Ureter (tissue), 1 donor: ENCODE measurements at regions not wholly inside any gene's neighbourhood (a gene's known extent, or its start where the extent isn't known, plus 50 kb on each side); places are given as distances from the start of the nearest gene placed in this dataset.

Experiments
- DNase-seq: peaks from one replicate; pipeline ENCODE4 v3.0.0-alpha.2; 2020; ENCODE audit warnings: low spot score
- donor health status: DM: yes; HTN: yes; CAD: no.

DNA sequence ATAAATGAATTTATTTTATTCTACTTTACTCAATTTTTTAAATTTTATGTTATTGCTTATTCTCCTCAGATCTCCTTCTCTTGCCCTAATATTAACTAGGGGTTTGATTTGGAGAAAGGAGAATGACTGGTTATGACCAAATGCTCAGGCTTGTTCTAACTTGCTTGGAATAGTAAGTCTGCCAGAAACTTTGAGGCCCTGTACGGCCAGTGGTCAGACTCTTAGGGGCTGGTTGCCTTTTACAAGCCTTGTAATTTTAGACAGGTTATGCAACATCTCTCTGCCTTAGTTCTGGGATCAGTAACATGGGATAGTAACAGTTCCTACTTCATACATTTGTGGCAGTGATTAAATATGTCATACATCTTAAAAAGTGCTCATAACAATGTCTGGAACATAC is 279.5 kb downstream of the DUSP10 start:
- no peak for DNase-seq

DNA sequence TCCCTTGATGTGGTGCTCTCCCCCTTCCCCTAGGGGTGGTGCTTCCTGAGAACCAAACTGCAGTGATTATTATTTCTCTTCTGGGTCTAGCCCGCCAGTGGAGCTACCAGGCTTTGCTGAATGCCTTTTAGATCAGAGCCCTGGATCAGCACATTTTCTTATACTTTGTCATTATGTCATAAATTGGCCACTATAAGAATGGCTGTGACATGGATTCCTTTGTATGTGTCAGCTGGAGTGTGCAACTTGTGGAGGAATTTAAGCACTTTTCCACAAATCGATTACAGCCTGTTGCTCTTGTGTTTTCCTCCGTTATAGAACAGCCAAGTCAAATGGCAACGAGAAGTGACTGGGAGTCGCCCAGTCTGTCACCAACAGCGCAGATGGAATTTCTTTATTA is 273.3 kb downstream of the DUSP10 start:
- no peak for DNase-seq

DNA sequence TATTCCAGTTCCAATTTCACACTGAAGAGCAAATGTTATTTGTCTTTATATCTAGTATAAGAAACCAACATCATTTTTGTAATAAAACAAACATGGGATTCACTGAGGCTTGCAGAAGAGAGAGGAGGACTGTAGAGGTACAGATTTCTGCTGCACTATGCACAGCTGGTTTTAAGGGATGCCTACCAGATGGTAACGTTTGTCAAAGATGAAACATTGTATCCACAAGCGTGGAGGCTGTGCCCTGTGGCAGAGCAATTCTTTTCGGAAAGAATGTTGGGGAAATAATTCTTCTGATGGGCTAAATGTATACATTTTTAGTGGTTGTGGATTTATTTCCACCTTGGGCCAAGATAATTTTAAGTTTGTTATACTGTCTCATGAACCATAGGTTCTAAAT is 272.4 kb downstream of the DUSP10 start:
- no peak for DNase-seq

DNA sequence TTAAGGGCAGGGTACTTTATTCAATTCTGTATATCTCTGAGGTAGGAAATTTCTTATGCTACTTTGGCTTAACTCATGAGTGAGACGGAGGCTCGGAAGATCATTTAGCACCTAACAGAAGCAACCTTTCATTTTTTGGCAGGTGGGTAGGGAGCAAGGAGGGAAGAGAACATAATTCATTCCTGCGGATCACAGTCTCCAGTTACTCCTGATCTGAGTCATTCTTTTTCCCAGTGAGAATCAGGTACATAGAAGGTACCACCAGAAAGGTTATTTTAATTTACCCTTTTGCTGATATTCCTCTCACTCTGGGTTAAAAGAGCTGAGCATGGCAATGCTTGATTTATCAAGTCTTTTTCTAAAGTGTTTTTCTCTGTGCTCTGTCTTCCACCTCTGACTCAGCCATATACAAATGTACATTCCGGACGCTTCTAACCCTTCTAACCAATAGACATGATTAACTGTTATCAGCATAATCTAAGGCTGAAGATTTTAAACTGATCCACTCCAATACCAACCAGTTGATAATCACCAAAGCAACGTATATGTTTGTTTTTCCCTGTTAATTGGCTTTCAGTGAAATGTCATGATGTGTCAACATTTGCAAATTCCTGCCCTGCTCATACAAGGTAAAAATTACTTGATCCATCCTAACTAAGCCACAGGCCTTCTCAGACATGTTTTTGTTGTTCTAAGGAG is 271.7 kb downstream of the DUSP10 start:
- DNase-seq, result no peak

DNA sequence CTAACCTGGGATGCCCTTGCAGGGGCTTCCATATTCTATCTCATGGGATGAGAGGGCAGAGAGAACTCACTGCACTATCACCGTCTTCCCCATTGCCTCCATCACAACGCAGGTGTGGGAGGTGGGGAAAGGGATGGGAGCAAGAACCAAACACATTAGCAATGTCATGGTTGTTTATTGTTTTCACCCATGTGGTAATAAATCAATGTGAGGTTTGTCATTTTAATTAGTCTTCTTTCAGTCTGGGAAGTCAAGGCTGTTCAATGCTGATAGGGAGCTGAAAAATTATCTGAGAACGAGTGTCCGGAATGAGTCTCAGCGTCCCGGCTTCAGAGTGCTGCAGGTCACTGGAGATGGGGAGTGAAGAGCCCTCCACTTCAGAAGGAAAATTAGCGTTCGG is 268.5 kb downstream of the DUSP10 start:
- DNase-seq, result no peak

DNA sequence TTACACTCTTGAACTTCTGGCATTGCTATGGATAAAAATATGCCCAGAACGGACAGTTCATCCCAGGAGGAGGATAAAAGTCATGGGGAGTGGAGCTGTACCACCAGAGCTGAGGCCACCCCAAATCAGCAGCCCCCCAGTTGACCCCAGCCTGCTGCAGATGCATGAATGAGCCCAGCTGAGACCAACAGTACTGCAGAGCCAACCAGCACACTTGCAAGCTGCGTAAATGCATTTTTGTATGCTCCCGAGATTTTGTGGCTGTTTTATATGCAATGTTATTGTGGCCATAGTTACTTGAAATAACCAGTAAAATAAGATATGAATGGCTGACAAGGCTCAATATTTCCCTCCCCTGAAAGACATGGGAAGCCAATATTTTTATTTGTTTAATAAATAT is 264.6 kb downstream of the DUSP10 start:
- DNase-seq, result no peak

DNA sequence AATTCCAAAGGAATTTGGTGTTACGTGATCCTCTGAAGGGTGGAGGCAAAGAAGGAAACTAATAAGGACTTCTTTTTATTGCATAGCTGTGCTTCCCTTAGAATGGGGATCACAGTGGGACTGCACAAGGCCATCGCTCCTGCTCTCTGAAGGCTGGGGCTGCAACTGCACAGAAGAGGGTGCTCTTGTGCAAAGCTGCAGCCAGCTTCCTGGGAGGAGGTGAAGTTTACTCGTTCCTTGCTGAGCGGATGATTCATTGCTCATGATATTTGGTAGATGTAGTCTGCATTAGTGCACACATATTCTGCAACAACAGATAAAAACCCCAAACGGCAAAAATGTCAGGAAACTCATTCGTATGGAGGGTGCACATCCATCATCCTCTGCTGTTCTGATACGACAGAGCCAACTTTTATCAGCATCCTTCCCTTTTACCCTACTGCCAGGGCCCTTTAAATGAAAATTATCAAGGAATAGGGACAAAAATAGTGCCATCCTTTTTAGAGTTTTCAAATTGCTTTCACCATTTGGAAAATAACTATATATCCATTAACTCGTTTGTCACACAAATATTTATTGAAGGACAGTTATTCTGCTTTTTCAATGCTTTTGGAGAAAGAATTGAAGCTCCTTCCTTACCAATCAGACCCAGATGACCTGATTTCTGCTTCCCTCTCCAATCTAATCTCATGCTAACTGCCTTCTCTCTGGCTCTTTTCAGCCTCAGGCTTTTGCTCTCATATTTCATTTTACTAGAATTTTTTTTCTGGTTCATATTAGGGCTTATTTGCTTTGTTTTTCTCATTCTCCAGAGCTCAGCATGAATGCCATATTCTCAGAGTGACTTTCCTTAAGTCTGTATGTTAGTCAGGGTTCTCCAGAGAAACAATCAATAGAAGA is 263.6 kb downstream of the DUSP10 start:
- DNase-seq, result peak; percentile 66

DNA sequence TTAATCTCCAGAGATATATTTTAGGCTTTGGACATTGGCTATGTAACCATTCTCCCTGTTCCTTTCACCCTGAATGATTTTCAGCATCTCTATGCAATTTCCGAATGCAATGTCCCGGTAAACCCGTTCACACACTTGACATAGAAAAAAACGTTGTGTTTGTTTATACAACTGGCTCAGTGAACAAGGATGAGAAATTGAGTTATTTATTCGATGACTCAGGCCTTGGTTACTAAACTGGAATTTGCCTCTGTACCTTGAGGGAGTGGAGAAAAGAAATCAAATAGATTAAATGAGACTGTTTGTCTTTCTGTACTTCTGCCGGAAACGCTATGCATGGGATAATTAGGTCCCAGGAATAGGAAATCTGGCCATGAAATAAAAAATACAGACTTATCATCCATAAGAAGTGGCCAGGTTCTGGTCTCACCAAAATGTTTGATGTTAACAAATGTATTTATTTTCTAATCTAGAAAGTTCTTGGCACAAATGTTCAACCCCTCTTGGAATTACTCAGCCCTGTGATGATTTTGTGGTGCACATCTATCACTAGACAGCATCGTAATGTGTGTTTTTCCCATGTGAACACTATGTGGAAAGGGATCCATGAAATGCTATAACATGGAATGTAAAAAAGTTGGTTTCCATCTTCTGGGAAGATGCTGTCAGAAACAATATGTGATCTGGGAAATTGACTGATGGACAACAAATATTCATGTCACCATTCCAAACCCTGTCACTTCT is 253.9 kb downstream of the DUSP10 start:
- DNase-seq, result no peak

DNA sequence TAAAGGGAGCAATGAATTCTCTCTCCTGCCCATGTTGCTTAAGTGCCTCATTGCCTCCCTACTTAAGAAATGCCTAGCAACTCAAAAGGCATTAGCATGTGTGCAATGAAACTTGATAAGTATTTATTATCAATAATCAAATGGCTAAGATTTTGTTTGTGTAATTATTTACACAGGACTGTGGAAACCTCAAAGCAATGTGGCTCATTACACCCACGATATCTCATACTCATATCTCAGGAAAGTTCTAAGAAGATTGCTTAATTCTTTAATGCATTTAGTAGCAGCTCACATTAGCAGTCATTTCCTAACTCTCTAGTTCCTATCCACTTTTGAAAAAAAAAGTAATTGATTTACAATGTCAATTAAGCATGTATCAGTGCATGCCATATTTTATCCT is 253.3 kb downstream of the DUSP10 start:
- no peak for DNase-seq

DNA sequence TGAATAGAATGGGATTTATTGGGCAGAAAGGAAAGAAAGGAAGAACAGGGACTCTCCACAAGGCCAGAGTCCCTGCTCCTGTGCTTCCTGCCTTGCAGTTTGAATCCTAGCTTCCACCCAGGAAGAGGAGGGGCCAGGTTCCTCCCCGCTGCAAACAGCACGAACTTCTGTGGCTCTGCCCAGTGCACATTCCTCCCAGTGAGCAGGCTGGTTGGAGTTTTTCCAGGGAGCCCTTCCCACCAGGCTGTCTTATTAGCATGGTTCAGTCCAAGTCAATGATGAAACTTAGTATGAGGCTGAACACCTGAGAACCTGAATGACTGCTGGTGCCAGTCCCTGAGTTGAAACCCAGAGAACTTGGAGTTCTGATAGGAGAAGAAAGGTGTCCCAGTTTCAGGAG is 247.2 kb downstream of the DUSP10 start:
- DNase-seq, result peak; percentile 75

DNA sequence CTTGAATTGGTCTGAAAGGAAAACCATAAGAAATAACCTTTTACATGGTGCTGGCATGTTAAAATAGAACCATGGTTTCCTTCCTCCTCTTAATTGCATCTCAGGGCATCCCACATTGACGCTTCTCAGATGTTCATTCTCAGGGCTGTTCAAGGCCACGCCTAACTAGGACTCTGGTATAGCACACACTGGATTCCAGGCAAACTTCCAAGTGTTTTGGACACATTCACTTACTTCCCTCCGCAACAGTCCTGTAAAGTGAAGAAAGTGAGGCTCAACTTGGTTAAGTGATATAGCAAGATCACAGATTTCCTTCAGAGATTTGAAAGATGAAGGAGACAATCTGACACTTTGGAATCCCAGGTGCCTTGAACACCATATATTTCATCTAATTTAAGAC is 244.8 kb downstream of the DUSP10 start:
- DNase-seq, result no peak

DNA sequence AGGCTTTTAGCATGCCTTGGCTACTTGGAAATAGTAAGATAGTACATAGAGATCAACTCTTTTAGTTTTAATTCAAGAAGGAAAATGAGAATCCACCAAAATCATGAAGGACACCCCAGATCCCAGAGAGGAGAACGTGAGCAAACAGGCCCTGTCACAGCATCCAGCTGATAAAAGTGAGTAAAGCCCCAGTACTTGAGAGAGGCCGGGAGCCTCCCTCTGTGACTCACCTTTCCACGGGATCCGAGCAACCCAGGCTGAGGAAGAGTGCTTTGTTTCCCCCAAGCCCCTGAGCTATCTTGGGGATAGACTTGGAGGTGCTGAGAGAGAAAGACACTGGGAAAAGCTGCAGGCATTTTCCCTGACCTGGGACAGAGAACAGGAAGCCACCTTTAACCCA is 238.6 kb downstream of the DUSP10 start:
- no peak for DNase-seq

DNA sequence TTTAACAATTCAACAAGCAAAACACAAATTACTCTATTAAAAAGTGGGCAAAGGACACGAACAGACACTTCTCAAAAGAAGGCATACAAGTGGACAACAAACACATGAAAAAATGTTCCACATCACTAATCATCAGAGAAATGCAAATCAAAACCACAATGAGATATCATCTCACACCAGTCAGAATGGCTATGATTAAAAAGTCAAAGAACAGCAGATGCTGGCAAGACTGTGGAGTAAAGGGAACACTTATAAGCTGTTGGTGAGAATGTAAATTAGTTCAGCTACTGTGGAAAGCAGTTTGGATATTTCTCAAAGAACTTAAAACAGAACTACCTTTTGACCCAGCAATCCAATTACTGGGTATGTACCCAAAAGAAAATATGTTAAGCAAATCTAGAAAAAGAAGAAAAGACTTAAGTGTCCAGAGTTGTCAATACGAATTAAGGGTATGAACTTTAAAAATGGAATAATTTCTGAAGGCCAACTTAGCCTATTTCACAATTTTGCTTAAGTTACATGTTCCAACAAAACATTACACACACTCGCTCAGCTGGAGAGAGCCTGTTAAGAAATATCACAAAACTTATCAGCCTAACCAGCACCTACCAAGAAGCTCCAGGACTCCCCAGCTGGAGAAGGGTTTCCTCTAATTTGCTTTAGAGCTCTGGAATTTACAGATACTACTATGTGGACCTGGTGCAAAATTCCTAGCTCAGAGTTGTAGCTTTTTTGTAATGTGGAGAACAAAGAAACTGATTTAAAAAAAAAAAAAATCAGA is 232.1 kb downstream of the DUSP10 start:
- DNase-seq, result no peak

DNA sequence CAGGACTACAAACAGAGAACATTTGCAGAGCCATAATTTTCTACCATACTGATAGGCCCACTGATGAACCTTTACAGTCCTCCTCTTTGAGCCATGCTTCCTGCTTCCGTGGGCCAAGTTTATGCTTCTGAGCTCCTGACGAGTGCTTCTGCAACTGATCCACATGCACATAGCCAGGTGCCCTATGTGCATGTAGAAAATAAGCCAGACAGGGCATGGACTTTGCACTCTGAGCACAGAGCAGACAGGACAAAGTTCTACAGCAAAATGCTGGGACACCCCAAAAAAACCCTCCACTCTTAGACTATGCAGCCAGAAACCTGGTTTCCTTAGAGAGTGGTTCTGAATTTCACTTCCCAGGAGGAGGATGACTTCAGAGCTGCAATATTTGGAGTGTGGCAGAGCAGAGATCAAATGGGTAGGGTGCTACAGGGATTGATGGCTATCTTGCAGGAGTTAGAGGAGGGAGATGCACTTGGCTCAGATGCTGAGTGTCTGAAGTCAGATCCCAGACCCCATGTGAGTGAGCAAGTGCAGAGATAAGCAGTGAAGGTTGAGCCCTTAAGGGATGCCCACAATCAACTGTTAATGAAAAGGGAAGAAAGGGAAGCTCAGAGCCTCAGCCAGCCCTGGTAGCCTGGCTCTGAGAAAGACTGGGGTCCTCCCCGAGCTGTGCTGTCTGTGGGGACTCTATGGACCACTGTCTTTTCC is 230.9 kb downstream of the DUSP10 start:
- no peak for DNase-seq

DNA sequence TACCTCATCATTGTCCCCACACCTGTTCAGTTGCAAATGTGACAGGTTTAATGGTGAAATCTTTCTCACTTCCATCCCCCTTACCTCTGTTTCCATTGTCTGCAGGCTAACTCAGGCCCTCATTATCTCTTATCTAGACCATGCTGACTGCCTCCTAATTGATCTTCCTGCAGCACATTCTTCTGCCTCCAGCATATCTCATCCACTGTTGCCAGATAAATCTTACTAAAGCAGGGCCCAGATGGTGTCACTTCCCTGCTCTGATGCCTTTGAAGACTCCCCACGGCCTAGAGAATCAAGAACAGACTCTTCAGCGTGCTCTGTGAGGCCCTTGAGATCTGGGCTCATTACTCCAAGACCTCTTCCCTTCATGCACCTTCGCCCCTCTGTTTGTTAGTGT is 230.1 kb downstream of the DUSP10 start:
- no peak for DNase-seq

DNA sequence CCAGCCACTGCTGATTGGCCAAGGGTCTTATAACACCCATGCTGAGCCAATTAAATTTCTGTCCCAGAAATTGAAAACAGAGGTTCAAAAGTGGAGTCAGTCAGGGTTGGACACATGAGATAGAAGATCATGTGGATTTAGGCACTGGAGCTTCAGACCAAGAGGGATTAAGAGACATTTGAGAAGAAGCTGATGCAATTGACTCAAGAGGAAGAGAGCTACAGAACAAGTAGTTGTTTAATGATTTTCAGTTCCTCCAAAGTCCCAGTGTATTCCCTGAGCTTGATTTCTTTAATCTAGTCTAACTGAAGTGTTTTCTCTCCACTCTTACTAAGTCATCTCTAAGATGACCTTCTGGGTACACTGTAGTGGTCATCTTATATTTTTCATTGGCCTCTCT is 227.1 kb downstream of the DUSP10 start:
- no peak for DNase-seq

DNA sequence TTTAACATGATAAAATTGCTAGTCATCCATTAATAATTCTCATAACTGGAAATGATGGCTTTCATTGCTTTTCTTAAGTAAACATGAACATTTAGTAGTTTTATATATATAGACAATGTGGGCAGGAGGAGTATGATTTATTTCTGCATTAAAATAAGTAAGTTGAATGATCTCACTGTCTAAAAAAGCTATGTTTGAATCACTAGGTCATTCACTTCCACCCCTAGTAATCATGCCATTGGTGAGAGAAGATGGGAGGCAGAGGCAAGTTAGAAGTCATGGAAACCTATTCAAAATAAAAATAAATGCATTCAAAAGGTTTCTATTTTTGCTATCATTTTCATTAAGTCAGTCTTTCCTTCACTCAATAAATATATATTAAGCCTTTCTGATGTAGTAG is 226.4 kb downstream of the DUSP10 start:
- DNase-seq, result no peak

DNA sequence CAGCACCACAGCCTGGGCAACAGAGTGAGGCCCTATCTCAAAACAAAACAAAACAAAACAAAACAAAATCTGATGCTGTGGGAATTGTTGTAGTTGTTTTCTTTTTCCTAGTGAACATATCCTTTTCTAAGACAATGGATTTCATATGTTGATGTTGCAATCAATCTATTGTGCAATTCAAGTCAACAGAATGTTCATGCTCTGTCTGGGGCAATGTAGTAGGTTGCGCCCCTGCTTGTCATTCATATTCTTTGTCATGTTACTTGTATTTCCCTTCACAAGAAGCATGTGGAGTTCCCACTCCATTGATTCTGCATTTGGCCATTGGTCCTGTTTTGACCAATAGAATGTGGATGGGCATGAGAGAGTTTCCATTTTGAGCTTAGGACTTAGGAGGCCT is 223.9 kb downstream of the DUSP10 start:
- DNase-seq, result no peak

DNA sequence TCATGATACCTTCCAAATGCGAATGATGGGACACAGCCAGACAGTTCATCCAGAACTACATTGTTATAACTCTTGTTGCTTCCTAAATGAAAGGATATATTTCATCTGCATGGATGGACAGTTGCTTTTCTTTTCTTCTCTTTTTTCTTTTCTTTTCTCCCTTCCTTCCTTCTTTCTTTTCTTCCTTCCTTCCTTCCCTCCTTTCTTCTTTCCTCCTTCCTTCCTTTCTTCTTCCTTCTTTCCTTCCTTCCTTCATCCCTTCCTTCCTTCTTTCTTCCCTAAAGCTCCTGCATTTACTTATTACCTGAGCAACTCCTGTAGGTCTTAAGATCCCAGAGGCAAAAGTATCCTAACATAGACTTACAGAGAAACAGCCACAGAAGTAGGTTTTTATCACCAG is 221.6 kb downstream of the DUSP10 start:
- no peak for DNase-seq

DNA sequence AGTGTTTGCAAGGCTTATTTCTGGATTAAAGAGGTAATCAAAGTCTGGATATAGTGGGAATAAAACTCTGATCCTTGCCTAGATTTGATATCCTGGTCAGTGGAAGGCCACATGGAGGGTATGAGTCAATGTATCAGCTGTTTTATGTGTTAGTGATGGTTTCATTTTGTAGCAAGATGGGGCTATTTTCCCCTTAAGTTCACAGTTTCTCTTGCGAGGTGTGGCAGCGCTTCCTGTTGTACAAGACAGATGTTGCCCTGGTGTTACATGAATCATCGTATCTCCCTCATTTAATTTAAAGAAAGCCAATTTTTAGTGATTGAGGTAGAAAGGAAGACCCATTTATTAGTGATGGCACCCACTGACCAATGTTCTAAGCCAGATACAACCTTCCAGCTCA is 220.2 kb downstream of the DUSP10 start:
- no peak for DNase-seq

DNA sequence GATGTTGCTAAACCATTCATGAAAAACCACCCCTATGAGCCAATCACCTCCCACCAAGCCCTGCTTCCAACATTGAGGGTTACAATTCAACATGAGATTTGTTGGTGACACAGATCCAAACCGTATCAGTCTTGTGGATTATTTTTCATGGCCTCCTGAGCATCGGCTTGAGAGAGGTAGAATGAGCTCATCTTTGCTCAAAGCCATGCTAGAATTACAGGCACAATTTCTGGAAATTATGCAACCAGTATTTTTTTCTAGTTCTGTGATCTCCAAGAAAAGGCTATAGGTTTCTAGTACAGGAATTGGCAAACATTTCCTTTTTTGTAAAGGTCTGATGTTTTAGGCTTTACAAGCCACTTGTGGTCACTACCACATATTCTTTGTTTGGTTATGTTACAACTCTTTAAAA is 219.4 kb downstream of the DUSP10 start:
- DNase-seq, result no peak
